HepG2 (cell line): ENCODE measurements at regions not wholly inside any gene's neighbourhood (a gene's known extent, or its start where the extent isn't known, plus 50 kb on each side); places are given as distances from the start of the nearest gene placed in this dataset.

Experiments used
- ATAC-seq: fragments of 200-7000 bp; cut with Tn5 transposase; 3 replicates; pipeline ENCODE4 v1.9.1; 2020; ENCODE audit warnings: mild to moderate bottlenecking, moderate library complexity
- BruUV-seq: library from RNA; stranded (reverse); fragments of 400-500 nt; replicated peaks from 2 replicates; lab custom pipeline; 2021; lab: Mats Ljungman, UMichigan
- CTCF ChIA-PET: fragments of 300-600 bp; formaldehyde crosslinking; extraction: SDS; loops from one replicate; lab custom pipeline; 2021; ENCODE audit warnings: low total read pairs, inconsistent platforms, low intra/inter-chr PET ratio; lab: Yijun Ruan, JAX
- POLR2A ChIA-PET: fragments of 350-600 bp; sonication (Branson Sonifier 250); formaldehyde crosslinking; loops from one replicate; lab custom pipeline; 2020; ENCODE audit warnings: antibody characterized with exemption, inconsistent platforms; lab: Yijun Ruan, JAX
- DNase-seq: peaks from one replicate; pipeline ENCODE4 v3.0.0-alpha.2; 2015; ENCODE audit warnings: low spot score
- FAIRE-seq: peaks from 3 replicates; lab custom pipeline; 2011; peaks lifted over from hg19 to GRCh38; lab: Jason Lieb, UNC
- H2AFZ ChIP-seq: one replicate; pipeline ENCODE4 v1.6.1; 2011; ENCODE audit warnings: low read length, inconsistent platforms
- H3K27ac ChIP-seq: fragments of 300-600 bp; 3 replicates; pipeline ENCODE4 v1.8.0; 2011; ENCODE audit warnings: mixed run types, mild to moderate bottlenecking, mixed read lengths, low read length, inconsistent platforms; ENCODE audit not compliant: insufficient read depth; ENCODE audit errors: extremely low read length
- H3K27me3 ChIP-seq, 2 experiments: fragments of 200-600 bp in 1 of 2; 2 replicates in 1 of 2; 3 replicates in 1 of 2; pipeline versions ENCODE4 v1.6.0 to v1.8.0; 2011; ENCODE audit warnings: low read length in 2 of 2, mild to moderate bottlenecking in 2 of 2, moderate library complexity in 2 of 2, inconsistent platforms in 1 of 2; ENCODE audit not compliant: insufficient read depth in 2 of 2, control insufficient read depth in 1 of 2
- H3K36me3 ChIP-seq, 2 experiments: fragments of 200-600 bp in 1 of 2; replicated peaks in 1 of 2; 2 replicates in 1 of 2; 3 replicates in 1 of 2; pipeline versions ENCODE4 v1.5.1 to v1.8.0; 2011; ENCODE audit warnings: low read length in 2 of 2, inconsistent platforms in 1 of 2; ENCODE audit not compliant: insufficient read depth in 2 of 2, control insufficient read depth in 1 of 2
- H3K4me1 ChIP-seq: 2 replicates; pipeline ENCODE4 v1.5.1; 2012; ENCODE audit warnings: low read length, inconsistent platforms; ENCODE audit not compliant: insufficient read depth
- H3K4me2 ChIP-seq: 2 replicates; pipeline ENCODE4 v1.6.0; 2011; ENCODE audit warnings: low read depth, low read length, inconsistent platforms
- H3K4me3 ChIP-seq, 3 experiments: fragments of 200-600 bp in 1 of 3; sonication (generic), shearing (Covaris generic) in 1 of 3; replicated peaks in 1 of 3; 2 replicates each; pipeline ENCODE4 v1.5.1; 2011 to 2016; ENCODE audit warnings: low read length in 3 of 3, inconsistent platforms in 2 of 3, low read depth in 2 of 3, mild to moderate bottlenecking in 2 of 3, control low read depth in 1 of 3, mixed read lengths in 1 of 3; ENCODE audit not compliant: insufficient read depth in 1 of 3
- H3K79me2 ChIP-seq: one replicate; pipeline ENCODE4 v1.6.1; 2011; ENCODE audit warnings: low read length, inconsistent platforms; ENCODE audit not compliant: insufficient read depth
- H3K9ac ChIP-seq: 2 replicates; pipeline ENCODE4 v1.6.0; 2011; ENCODE audit warnings: mild to moderate bottlenecking, low read depth, low read length, inconsistent platforms; ENCODE audit not compliant: insufficient read depth
- H3K9me3 ChIP-seq: 2 replicates; pipeline ENCODE4 v1.5.1; 2012; ENCODE audit warnings: mild to moderate bottlenecking, low read length
- H4K20me1 ChIP-seq: 2 replicates; pipeline ENCODE4 v1.6.0; 2011; ENCODE audit warnings: inconsistent platforms, mild to moderate bottlenecking, low read length, moderate library complexity; ENCODE audit not compliant: insufficient read depth
- EZH2 ChIP-seq: conservative IDR thresholded peaks from 2 replicates; pipeline ENCODE4 v1.6.1; 2012; ENCODE audit warnings: mild to moderate bottlenecking, low read depth, low read length, moderate library complexity
- HNRNPH1 ChIP-seq: fragments of 200-400 bp; formaldehyde crosslinking; optimal IDR thresholded peaks from 2 replicates; pipeline ENCODE3; 2017; ENCODE audit warnings: mild to moderate bottlenecking, low read depth, low read length
- HNRNPUL1 ChIP-seq: fragments of 200-400 bp; formaldehyde crosslinking; IDR thresholded peaks from 2 replicates; pipeline ENCODE4 v1.6.1; 2017; ENCODE audit warnings: low read depth, mild to moderate bottlenecking, low read length, moderate library complexity
- JUN ChIP-seq: sonication (generic); formaldehyde crosslinking; IDR thresholded peaks from 2 replicates; pipeline ENCODE4 v1.4.0; 2020; ENCODE audit warnings: mild to moderate bottlenecking, missing genetic modification reagents
- MLXIP ChIP-seq: sonication (generic); formaldehyde crosslinking; IDR thresholded peaks from 2 replicates; pipeline ENCODE4 v1.9.0; 2021; ENCODE audit warnings: missing genetic modification reagents, borderline replicate concordance
- MTF1 ChIP-seq: sonication (generic); formaldehyde crosslinking; IDR thresholded peaks from 2 replicates; pipeline ENCODE4 v1.5.0; 2020; ENCODE audit warnings: missing genetic modification reagents
- ZFP82 ChIP-seq: sonication (generic); formaldehyde crosslinking; IDR thresholded peaks from 2 replicates; pipeline ENCODE4 v1.5.1; 2020; ENCODE audit warnings: mild to moderate bottlenecking, missing genetic modification reagents, borderline replicate concordance
- ZNF737 ChIP-seq: sonication (generic); formaldehyde crosslinking; IDR thresholded peaks from 2 replicates; pipeline ENCODE4 v1.5.0; 2020; ENCODE audit warnings: missing genetic modification reagents, mild to moderate bottlenecking, borderline replicate concordance
- WGBS: methylation state at CpG from one replicate; pipeline ENCODE4 v1.1.6; 2017; ENCODE audit warnings: low lambda C conversion rate; 5-methylcytosine and 5-hydroxymethylcytosine counted together
- in situ Hi-C: cut with HindIII; loops from 2 replicates; pipeline ENCODE4 v1.10.0; 2017; ENCODE audit warnings: low pct_unique_long_range_greater_than_20kb; ENCODE audit not compliant: extremely low pct_ligation_motif_present
- intact Hi-C: fragments of 100-400 bp; cut with micrococcal nuclease; formaldehyde crosslinking; loops from one replicate; pipeline ENCODE4 v1.10.0; 2022; ENCODE audit not compliant: unreplicated experiment

- TF ChIP-seq MTF1 (CRISPR knock-in tag) (no peak), HNRNPUL1 (no peak), EZH2 (no peak), ZFP82 (CRISPR knock-in tag) (no peak), ZNF737 (CRISPR knock-in tag) (no peak), MLXIP (CRISPR knock-in tag) (no peak), HNRNPH1 (no peak), JUN (no peak)
- CTCF ChIA-PET = no interaction called here
- no TSS peak for BruUV-seq
- Histone ChIP-seq H2AFZ (no peak overlapping the region), H3K27ac (no peak overlapping the region), H3K9ac (no peak overlapping the region), H3K4me2 (no peak overlapping the region), H3K79me2 (no peaks in the 10 kb centered on the region), H3K4me1 (no peaks in the 10 kb centered on the region), H3K27me3 (no peaks in the 10 kb centered on the region), H3K36me3 (no peaks in the 10 kb centered on the region), H3K9me3 (no peaks in the 10 kb centered on the region), H4K20me1 (no peaks in the 10 kb centered on the region), H3K4me3 (no peak overlapping the region)
- intact Hi-C loops (no loop called here), in situ Hi-C loops (no loop called here)
- DNase-seq (no peak), FAIRE-seq (no peak), ATAC-seq (no peak; the same call in 2 of the 3 replicates)
- WGBS = no CpG with 5 or more reads among the region's 3 CpGs
- POLR2A ChIA-PET = no interaction called here
Measured at GRCh38 chr1:188128761-188129160, 1300.0 kb downstream of the PLA2G4A start.
